Calu3 (cell line): ENCODE measurements at regions not wholly inside any gene's neighbourhood (a gene's known extent, or its start where the extent isn't known, plus 50 kb on each side); places are given as distances from the start of the nearest gene placed in this dataset.
A peak's percentile ranks its signal among the peaks of the same experiment; 100 is the strongest.

Experiments used
- BruUV-seq: library from RNA; stranded (reverse); fragments of 400-500 nt; replicated peaks from 2 replicates; lab custom pipeline; 2021; lab: Mats Ljungman, UMichigan
- CTCF ChIA-PET: fragments of 300-600 bp; sonication (Branson Sonifier 250); formaldehyde crosslinking; loops from one replicate; lab custom pipeline; 2022; ENCODE audit warnings: antibody characterized with exemption; lab: Charles Lee
- DNase-seq: peaks from one replicate; pipeline ENCODE4 v3.0.0; 2022
- H3K27ac Mint-ChIP-seq: one replicate; pipeline ENCODE4 v1.8.0; 2022; ENCODE audit warnings: mixed read lengths; ENCODE audit not compliant: unreplicated experiment
- H3K27me3 Mint-ChIP-seq: one replicate; pipeline ENCODE4 v1.8.0; 2022; ENCODE audit warnings: mixed read lengths; ENCODE audit not compliant: unreplicated experiment
- H3K36me3 Mint-ChIP-seq: one replicate; pipeline ENCODE4 v1.8.0; 2022; ENCODE audit warnings: mild to moderate bottlenecking, moderate library complexity, mixed read lengths; ENCODE audit not compliant: insufficient read depth, unreplicated experiment
- H3K4me1 Mint-ChIP-seq: one replicate; pipeline ENCODE4 v1.8.0; 2022; ENCODE audit warnings: mild to moderate bottlenecking, low read depth, mixed read lengths; ENCODE audit not compliant: unreplicated experiment
- H3K4me3 Mint-ChIP-seq: one replicate; pipeline ENCODE4 v1.8.0; 2022; ENCODE audit warnings: mild to moderate bottlenecking, low read depth, moderate library complexity, mixed read lengths; ENCODE audit not compliant: unreplicated experiment
- H3K9me3 Mint-ChIP-seq: one replicate; pipeline ENCODE4 v1.8.0; 2022; ENCODE audit warnings: low read depth, mixed read lengths; ENCODE audit not compliant: unreplicated experiment
- intact Hi-C: fragments of 100-400 bp; cut with micrococcal nuclease; formaldehyde crosslinking; loops from one replicate; pipeline ENCODE4 v1.10.0; 2022; ENCODE audit not compliant: unreplicated experiment
- TF ChIP-seq, protein P1 (sequence below): fragments of 200-600 bp; IDR thresholded peaks from one replicate; pipeline ENCODE4 v1.8.0; 2022; ENCODE audit warnings: antibody characterized with exemption; ENCODE audit not compliant: unreplicated experiment

DNA sequence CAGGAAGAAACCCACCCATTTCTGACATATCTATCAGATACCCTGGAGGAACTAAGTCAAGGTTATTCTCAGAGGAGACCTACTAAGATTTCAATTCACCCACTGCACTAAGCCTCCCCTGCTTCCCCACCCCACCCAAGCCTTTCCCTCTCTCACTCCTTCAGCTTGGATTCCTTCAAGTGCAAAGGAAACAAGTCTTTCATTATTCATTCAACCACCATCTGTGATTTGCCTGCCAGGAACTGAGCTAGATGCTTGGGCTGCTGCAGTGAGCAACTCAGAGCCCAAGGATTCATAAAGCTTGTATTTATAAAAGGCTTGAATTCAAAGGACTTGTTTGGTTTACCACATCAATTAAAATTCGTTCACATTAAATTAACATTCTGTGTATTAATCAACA, 161.3 kb downstream of the GXYLT1 start:
- intact Hi-C loops: no loop called here
- no peaks in the 10 kb centered on the region for H3K9me3 Mint-ChIP-seq

DNA sequence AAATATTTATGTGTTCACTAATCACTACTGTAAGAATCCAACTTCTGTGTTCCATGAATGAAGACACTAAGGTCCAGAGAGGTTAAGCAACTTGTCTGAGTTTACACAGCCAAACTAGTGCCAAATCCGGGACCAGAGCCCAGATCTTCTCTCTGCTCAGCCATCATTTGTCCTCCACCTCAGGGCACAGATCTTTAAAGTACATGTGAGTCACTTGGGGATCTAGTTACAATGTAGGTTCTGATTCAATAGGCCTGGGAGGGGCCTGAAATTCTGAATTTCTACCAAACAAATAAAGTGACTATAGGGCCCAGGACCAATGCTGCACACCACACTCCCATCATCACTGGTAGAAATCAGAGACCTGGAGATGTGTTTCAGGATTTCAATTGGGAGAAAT, 162.9 kb downstream of the GXYLT1 start:
- Mint-ChIP-seq H3K9me3 (no peaks in the 10 kb centered on the region), H3K36me3 (no peaks in the 10 kb centered on the region), H3K4me3 (no peak overlapping the region), H3K4me1 (no peaks in the 10 kb centered on the region), H3K27me3 (no peaks in the 10 kb centered on the region), H3K27ac (no peak overlapping the region)
- no peak for DNase-seq
- TF ChIP-seq, protein P1, sequence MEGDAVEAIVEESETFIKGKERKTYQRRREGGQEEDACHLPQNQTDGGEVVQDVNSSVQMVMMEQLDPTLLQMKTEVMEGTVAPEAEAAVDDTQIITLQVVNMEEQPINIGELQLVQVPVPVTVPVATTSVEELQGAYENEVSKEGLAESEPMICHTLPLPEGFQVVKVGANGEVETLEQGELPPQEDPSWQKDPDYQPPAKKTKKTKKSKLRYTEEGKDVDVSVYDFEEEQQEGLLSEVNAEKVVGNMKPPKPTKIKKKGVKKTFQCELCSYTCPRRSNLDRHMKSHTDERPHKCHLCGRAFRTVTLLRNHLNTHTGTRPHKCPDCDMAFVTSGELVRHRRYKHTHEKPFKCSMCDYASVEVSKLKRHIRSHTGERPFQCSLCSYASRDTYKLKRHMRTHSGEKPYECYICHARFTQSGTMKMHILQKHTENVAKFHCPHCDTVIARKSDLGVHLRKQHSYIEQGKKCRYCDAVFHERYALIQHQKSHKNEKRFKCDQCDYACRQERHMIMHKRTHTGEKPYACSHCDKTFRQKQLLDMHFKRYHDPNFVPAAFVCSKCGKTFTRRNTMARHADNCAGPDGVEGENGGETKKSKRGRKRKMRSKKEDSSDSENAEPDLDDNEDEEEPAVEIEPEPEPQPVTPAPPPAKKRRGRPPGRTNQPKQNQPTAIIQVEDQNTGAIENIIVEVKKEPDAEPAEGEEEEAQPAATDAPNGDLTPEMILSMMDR: no peak
- BruUV-seq: no TSS peak
- intact Hi-C loops: no loop called here
- CTCF ChIA-PET: no interaction called here

More for the DNA sequence above, 161.3 kb downstream of the GXYLT1 start:
- Mint-ChIP-seq H3K27me3 (no peaks in the 10 kb centered on the region), H3K4me3 (no peak overlapping the region), H3K4me1 (no peaks in the 10 kb centered on the region), H3K27ac (no peak overlapping the region), H3K36me3 (no peaks in the 10 kb centered on the region)
- DNase-seq: no peak
- BruUV-seq: no TSS peak
- CTCF ChIA-PET: interaction anchor here (0.7 to 1.5 kb wide), 2 partner anchors 15 to 41 kb away, joined by 3 to 6 read pairs; no protein-coding TSS in a partner anchor
- TF ChIP-seq, protein P1: no peak

DNA sequence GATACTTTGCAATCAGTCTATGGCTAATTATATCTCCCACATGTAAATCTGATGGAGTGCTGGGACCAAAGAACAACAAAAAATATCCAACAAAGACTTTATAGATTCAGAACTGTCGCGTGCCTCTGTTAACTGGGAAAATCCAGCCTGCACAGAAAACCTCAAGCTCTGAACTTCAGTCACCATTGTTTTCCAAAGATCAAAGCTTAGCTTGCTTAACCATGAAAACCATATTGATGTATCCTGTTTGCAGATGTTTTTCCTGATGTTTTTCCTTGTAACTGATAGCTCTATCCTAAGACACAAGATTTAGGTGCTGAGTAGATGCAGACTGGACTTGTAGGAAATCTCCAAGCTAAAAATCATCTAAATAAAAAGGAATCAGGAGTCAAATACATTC, 163.7 kb downstream of the GXYLT1 start:
- H3K9me3 Mint-ChIP-seq: no peaks in the 10 kb centered on the region
- H3K36me3 Mint-ChIP-seq: no peaks in the 10 kb centered on the region
- H3K27me3 Mint-ChIP-seq: no peaks in the 10 kb centered on the region
- intact Hi-C loops: no loop called here
- BruUV-seq: no TSS peak
- TF ChIP-seq, protein P1: no peak
- H3K4me3 Mint-ChIP-seq: no peak overlapping the region
- CTCF ChIA-PET: no interaction called here
- H3K4me1 Mint-ChIP-seq: no peaks in the 10 kb centered on the region
- H3K27ac Mint-ChIP-seq: no peak overlapping the region
- DNase-seq: no peak

DNA sequence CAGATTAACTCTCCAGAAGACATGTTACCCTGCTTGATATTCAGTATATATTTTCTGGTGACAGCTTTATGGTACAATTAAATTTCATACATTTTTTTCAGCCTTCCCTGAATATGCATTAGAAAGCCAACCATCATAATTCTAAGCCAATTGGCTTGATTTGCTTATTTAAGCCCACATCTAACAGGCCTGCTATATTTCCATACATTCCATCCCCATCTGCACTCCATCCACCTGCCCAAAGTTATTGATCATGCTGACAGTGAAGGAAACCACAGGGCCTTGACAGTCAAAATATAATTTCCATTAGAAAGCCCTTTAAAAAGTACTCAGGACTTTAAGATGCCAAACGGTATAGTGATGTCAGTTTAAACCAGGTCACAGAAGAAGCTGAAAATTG, 164.3 kb downstream of the GXYLT1 start:
- Mint-ChIP-seq H3K27ac (no peak overlapping the region), H3K4me3 (no peak overlapping the region), H3K36me3 (no peaks in the 10 kb centered on the region), H3K27me3 (no peaks in the 10 kb centered on the region), H3K9me3 (no peaks in the 10 kb centered on the region), H3K4me1 (no peaks in the 10 kb centered on the region)
- no TSS peak for BruUV-seq
- TF ChIP-seq, protein P1: no peak
- CTCF ChIA-PET: no interaction called here
- intact Hi-C loops: no loop called here
- no peak for DNase-seq

DNA sequence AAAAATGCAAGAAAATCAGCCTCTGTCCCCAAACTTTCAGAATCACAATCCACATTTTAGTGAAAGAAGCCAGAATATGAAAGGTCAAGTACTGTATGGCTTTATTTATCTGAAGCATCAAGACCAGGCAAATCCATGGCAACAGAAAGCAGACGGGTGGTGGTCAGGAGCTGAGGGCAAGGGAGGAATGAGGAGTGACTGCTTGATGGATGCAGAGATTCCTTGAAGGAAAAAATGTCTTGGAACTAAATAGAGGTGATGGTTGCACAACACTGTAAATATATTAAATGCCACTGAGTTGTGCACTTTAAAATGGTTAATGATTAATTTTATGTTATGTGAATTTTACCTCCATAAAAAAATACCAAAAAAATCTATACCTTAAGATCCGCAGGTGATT, 165.1 kb downstream of the GXYLT1 start:
- no TSS peak for BruUV-seq
- Mint-ChIP-seq H3K4me1 (no peaks in the 10 kb centered on the region), H3K9me3 (no peaks in the 10 kb centered on the region), H3K4me3 (no peak overlapping the region), H3K27me3 (no peaks in the 10 kb centered on the region), H3K27ac (no peak overlapping the region), H3K36me3 (no peaks in the 10 kb centered on the region)
- TF ChIP-seq, protein P1: no peak
- peak; percentile 3 for DNase-seq
- intact Hi-C loops: no loop called here
- CTCF ChIA-PET: no interaction called here
